ENCODE measurements at regions not wholly inside any gene's neighbourhood (a gene's known extent, or its start where the extent isn't known, plus 50 kb on each side); places are given as distances from the start of the nearest gene placed in this dataset.

DNA sequence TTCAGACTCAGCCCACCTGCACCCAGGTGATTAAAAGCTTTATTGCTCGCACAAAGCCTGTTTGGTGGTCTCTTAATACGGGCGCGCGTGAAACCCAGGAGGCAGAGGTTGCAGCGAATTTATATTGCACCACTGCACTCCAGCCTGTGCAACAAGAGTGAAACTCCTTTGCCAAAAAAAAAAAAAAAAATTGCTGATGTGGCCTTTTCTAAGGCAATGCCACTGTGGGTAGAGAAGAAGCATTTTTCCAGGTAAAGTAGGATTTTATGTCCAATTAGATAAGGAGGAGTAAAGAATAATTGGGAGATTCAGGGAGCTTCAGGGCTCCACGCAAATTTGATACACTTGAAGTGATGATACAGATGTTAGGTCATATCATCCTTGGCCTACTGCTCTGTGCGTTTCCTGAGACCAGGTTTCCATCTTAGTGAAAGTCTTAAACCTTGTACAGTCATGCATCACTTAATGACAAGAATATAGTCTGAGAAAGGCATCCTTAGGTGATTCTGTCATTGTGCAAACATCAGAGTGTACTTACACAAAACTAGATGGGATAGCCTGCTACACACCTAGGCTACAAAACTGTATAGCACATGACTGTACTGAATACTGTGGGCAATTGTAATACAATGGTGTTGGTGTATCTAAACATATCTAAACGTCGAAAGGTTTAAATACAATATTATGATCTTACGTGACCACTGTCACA, 150.9 kb downstream of the SPRY2 start:
- CTCF ChIA-PET: no interaction called here
- intact Hi-C loops (cut with micrococcal nuclease; ENCODE audit: unreplicated experiment): no loop called here
- H3K4me1 ChIP-seq (ENCODE audit: control insufficient read depth, insufficient read depth, low read length): no peaks in the 10 kb centered on the region

More for the DNA sequence above, 150.9 kb downstream of the SPRY2 start:
- Histone ChIP-seq H3K4me2 (ENCODE audit: control insufficient read depth, insufficient read depth) (no peak overlapping the region), H4K20me1 (ENCODE audit: control insufficient read depth, insufficient read depth) (no peaks in the 10 kb centered on the region), H2AFZ (ENCODE audit: control insufficient read depth, low read depth, low read length) (no peak overlapping the region), H3K9ac (ENCODE audit: control insufficient read depth, insufficient read depth, low read length) (no peak overlapping the region), H3K27me3 (replicated peaks in 1 of 2; ENCODE audit: control insufficient read depth in 2 of 2, insufficient read depth in 2 of 2, low read length in 1 of 2) (no peaks in the 10 kb centered on the region), H3K36me3 (ENCODE audit: control insufficient read depth in 2 of 2, insufficient read depth in 2 of 2, low read length in 1 of 2) (no peaks in the 10 kb centered on the region), H3K27ac (ENCODE audit: control insufficient read depth, insufficient read depth) (no peak overlapping the region), H3K4me3 (no peak overlapping the region), H3K9me3 (replicated peaks; ENCODE audit: control insufficient read depth, insufficient read depth, low read length) (no peaks in the 10 kb centered on the region), H3K79me2 (ENCODE audit: control insufficient read depth, insufficient read depth, low read length) (no peaks in the 10 kb centered on the region)
- in situ Hi-C loops (cut with MboI): no loop called here
- WGBS (ENCODE audit: insufficient coverage, insufficient replicate concordance, low lambda C conversion rate, missing lambda C conversion rate): 57% methylated on average over 11 of the region's 11 CpGs
- DNase-seq (ENCODE audit: low read depth, low spot score): no peak
- ChIA-PET SMC1A (ENCODE audit: uncharacterized antibody, unreplicated experiment) (interaction anchor here (1.3 kb wide), 1 partner anchor 8 kb away, joined by 3 read pairs; no protein-coding TSS in a partner anchor), RAD21 (ENCODE audit: unreplicated experiment) (interaction anchor here (1.2 kb wide), 1 partner anchor 57 kb away, joined by 3 read pairs; no protein-coding TSS in a partner anchor), POLR2A (no interaction called here)
- TF ChIP-seq ZNF217 (IDR thresholded peaks at IDR 0.05): no peak
- no peak for TF ChIP-seq SMAD1 (IDR thresholded peaks at IDR 0.05; ENCODE audit: low read depth, partially characterized antibody)
- TF ChIP-seq MEF2A (IDR thresholded peaks at IDR 0.05; ENCODE audit: insufficient read depth, low read depth, low read length): no peak
- no peak for TF ChIP-seq ZNF24 (IDR thresholded peaks at IDR 0.05)
- TF ChIP-seq FOS (IDR thresholded peaks at IDR 0.05; ENCODE audit: borderline replicate concordance, extremely low read depth, insufficient read length): no peak
- no peak for TF ChIP-seq MYB (IDR thresholded peaks at IDR 0.05; ENCODE audit: borderline replicate concordance, low read depth, low read length)
- no peak for TF ChIP-seq SMAD5 (IDR thresholded peaks at IDR 0.05; ENCODE audit: low read depth)
- TF ChIP-seq KAT2A (conservative IDR thresholded peaks at IDR 0.05; ENCODE audit: control insufficient read depth, low read depth, low read length): no peak
- TF ChIP-seq, protein P1, sequence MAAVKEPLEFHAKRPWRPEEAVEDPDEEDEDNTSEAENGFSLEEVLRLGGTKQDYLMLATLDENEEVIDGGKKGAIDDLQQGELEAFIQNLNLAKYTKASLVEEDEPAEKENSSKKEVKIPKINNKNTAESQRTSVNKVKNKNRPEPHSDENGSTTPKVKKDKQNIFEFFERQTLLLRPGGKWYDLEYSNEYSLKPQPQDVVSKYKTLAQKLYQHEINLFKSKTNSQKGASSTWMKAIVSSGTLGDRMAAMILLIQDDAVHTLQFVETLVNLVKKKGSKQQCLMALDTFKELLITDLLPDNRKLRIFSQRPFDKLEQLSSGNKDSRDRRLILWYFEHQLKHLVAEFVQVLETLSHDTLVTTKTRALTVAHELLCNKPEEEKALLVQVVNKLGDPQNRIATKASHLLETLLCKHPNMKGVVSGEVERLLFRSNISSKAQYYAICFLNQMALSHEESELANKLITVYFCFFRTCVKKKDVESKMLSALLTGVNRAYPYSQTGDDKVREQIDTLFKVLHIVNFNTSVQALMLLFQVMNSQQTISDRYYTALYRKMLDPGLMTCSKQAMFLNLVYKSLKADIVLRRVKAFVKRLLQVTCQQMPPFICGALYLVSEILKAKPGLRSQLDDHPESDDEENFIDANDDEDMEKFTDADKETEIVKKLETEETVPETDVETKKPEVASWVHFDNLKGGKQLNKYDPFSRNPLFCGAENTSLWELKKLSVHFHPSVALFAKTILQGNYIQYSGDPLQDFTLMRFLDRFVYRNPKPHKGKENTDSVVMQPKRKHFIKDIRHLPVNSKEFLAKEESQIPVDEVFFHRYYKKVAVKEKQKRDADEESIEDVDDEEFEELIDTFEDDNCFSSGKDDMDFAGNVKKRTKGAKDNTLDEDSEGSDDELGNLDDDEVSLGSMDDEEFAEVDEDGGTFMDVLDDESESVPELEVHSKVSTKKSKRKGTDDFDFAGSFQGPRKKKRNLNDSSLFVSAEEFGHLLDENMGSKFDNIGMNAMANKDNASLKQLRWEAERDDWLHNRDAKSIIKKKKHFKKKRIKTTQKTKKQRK (IDR thresholded peaks at IDR 0.05; ENCODE audit: low read depth, low read length): no peak
- TF ChIP-seq CHD4 (IDR thresholded peaks at IDR 0.05): no peak
- TF ChIP-seq ZBTB40 (IDR thresholded peaks at IDR 0.05; ENCODE audit: borderline replicate concordance): no peak
- TF ChIP-seq SP1 (IDR thresholded peaks at IDR 0.05; ENCODE audit: low read depth, low read length): no peak
- TF ChIP-seq RAD51 (IDR thresholded peaks at IDR 0.05): no peak
- no peak for ATAC-seq
- no TSS peak for BruUV-seq (replicated peaks)
- no peak for FAIRE-seq

Data from GM12878 (cell line).